B cell (primary cell): ENCODE measurements at regions not wholly inside any gene's neighbourhood (a gene's known extent, or its start where the extent isn't known, plus 50 kb on each side); places are given as distances from the start of the nearest gene placed in this dataset.

Source experiments
- ATAC-seq: fragments of 200-7000 bp; cut with Tn5 transposase; one replicate; pipeline ENCODE4 v1.10.0; 2021; ENCODE audit warnings: low read depth, mild to moderate bottlenecking, moderate number of reproducible peaks, moderate library complexity
- CTCF ChIA-PET: fragments of 350-600 bp; sonication (Branson Sonifier 250); formaldehyde crosslinking; loops from one replicate; lab custom pipeline; 2021; ENCODE audit warnings: antibody characterized with exemption, inconsistent platforms; lab: Charles Lee
- POLR2A ChIA-PET: fragments of 350-600 bp; sonication (Branson Sonifier 250); formaldehyde crosslinking; loops from one replicate; lab custom pipeline; 2021; ENCODE audit warnings: antibody characterized with exemption; lab: Charles Lee
- DNase-seq: peaks from one replicate; pipeline ENCODE4 v3.0.0; 2013
- H2AFZ ChIP-seq: 2 replicates; pipeline ENCODE4 v1.6.1; 2012; ENCODE audit warnings: mild to moderate bottlenecking, low read depth, low read length; ENCODE audit not compliant: insufficient read depth, poor library complexity, severe bottlenecking
- H3K27ac ChIP-seq, 2 donors: 1 replicate in 1 of 2; 2 replicates in 1 of 2; pipeline ENCODE4 v1.5.1; 2012 to 2013; ENCODE audit warnings: low read length in 2 of 2, mild to moderate bottlenecking in 2 of 2, moderate library complexity in 1 of 2
- H3K27me3 ChIP-seq, 4 experiments: fragments of 200-600 bp in 1 of 4; sonication (generic) in 1 of 4; replicated peaks in 1 of 4; 1 replicate in 2 of 4; 2 replicates in 2 of 4; pipeline versions ENCODE4 v1.6.1 to v1.7.0; 2013 to 2016; ENCODE audit warnings: low read length in 3 of 4, mild to moderate bottlenecking in 2 of 4, mixed read lengths in 1 of 4, moderate library complexity in 1 of 4; ENCODE audit not compliant: insufficient read depth in 4 of 4, control insufficient read depth in 3 of 4; ENCODE audit errors: control extremely low read depth in 1 of 4
- H3K36me3 ChIP-seq, 2 experiments: replicated peaks in 1 of 2; 1 replicate in 1 of 2; 2 replicates in 1 of 2; pipeline versions ENCODE4 v1.6.1 to v1.7.1; 2013; ENCODE audit warnings: low read length in 1 of 2; ENCODE audit not compliant: insufficient read depth in 2 of 2, control insufficient read depth in 1 of 2; ENCODE audit errors: control extremely low read depth in 1 of 2, extremely low read depth in 1 of 2
- H3K4me1 ChIP-seq, 2 donors: fragments of 200-600 bp in 1 of 2; sonication (generic) in 1 of 2; 1 replicate in 1 of 2; 2 replicates in 1 of 2; pipeline versions ENCODE4 v1.5.1 to v1.6.1; 2013 to 2017; ENCODE audit warnings: low read length in 2 of 2; ENCODE audit not compliant: control insufficient read depth in 2 of 2, insufficient read depth in 2 of 2
- H3K4me2 ChIP-seq: replicated peaks from 2 replicates; pipeline ENCODE3; 2012; ENCODE audit warnings: mild to moderate bottlenecking, low read depth, low read length; ENCODE audit not compliant: poor library complexity, severe bottlenecking
- H3K4me3 ChIP-seq, 5 experiments: fragments of 200-600 bp in 1 of 5; sonication (generic) in 1 of 5; 1 replicate in 3 of 5; 2 replicates in 2 of 5; pipeline versions ENCODE4 v1.5.1 to v1.7.0; 2011 to 2016; ENCODE audit warnings: low read length in 4 of 5, mild to moderate bottlenecking in 4 of 5, low read depth in 2 of 5, control low read depth in 1 of 5, moderate library complexity in 1 of 5; ENCODE audit not compliant: insufficient read depth in 1 of 5; ENCODE audit errors: control extremely low read depth in 1 of 5, extremely low read depth in 1 of 5
- H3K79me2 ChIP-seq: fragments of 200-600 bp; sonication (generic); one replicate; pipeline ENCODE4 v1.6.0; 2016; ENCODE audit warnings: low read length; ENCODE audit not compliant: control insufficient read depth, insufficient read depth
- H3K9ac ChIP-seq: fragments of 200-600 bp; sonication (generic); 2 replicates; pipeline ENCODE4 v1.6.1; 2017; ENCODE audit warnings: mild to moderate bottlenecking, low read length, moderate library complexity
- H3K9me3 ChIP-seq, 3 donors: one replicate each; pipeline versions ENCODE4 v1.6.1 to v1.7.1; 2013; ENCODE audit warnings: low read length in 2 of 3; ENCODE audit not compliant: control insufficient read depth in 2 of 3, insufficient read depth in 1 of 3; ENCODE audit errors: control extremely low read depth in 1 of 3
- H4K20me1 ChIP-seq: 2 replicates; pipeline ENCODE4 v1.6.0; 2012; ENCODE audit warnings: mild to moderate bottlenecking, low read length; ENCODE audit not compliant: insufficient read depth, control insufficient read depth, poor library complexity, severe bottlenecking
- H3K27ac Mint-ChIP-seq: one replicate; pipeline ENCODE4 v1.8.0; 2021; ENCODE audit warnings: mixed read lengths
- H3K27me3 Mint-ChIP-seq: one replicate; pipeline ENCODE4 v1.8.0; 2021; ENCODE audit warnings: mixed read lengths
- H3K4me1 Mint-ChIP-seq: one replicate; pipeline ENCODE4 v1.8.0; 2021; ENCODE audit warnings: mixed read lengths
- H3K4me3 Mint-ChIP-seq: one replicate; pipeline ENCODE4 v1.8.0; 2021; ENCODE audit warnings: mixed read lengths
- H3K9me3 Mint-ChIP-seq: one replicate; pipeline ENCODE4 v1.8.0; 2022; ENCODE audit warnings: mixed read lengths; ENCODE audit not compliant: insufficient read depth
- CTCF ChIP-seq: fragments of 200-600 bp; IDR thresholded peaks from one replicate; pipeline ENCODE4 v1.8.0; 2022; ENCODE audit warnings: antibody characterized with exemption, mild to moderate bottlenecking
- EZH2 ChIP-seq: IDR thresholded peaks from 2 replicates; pipeline ENCODE4 v1.6.1; 2012; ENCODE audit warnings: borderline replicate concordance, low read depth, mild to moderate bottlenecking, moderate library complexity, low read length; ENCODE audit not compliant: insufficient read depth, poor library complexity, severe bottlenecking
- WGBS: methylation state at CpG from one replicate; pipeline ENCODE4 v1.1.5; 2013; ENCODE audit warnings: missing lambda C conversion rate; ENCODE audit not compliant: insufficient coverage; 5-methylcytosine and 5-hydroxymethylcytosine counted together
- intact Hi-C: fragments of 100-400 bp; cut with micrococcal nuclease; formaldehyde crosslinking; loops from one replicate; pipeline ENCODE4 v1.10.0; 2022

GRCh38 chr7:7100432-7100849, 81.9 kb upstream of the C1GALT1 start:
- H3K27me3 Mint-ChIP-seq = peaks cover 16% of the 10 kb centered on the region
- ChIA-PET POLR2A (no interaction called here), CTCF (interaction anchor here (0.6 to 4.2 kb wide), 5 partner anchors 8 to 324 kb away, joined by 3 to 35 read pairs (median 3); partner anchors contain the start of gene C1GALT1)

GRCh38 chr7:7102906-7103305, 79.4 kb upstream of the C1GALT1 start:
- Histone ChIP-seq H3K9me3 (no peaks in the 10 kb centered on the region), H2AFZ (no peak overlapping the region), H3K79me2 (peaks cover 4% of the 10 kb centered on the region), H4K20me1 (no peaks in the 10 kb centered on the region), H3K9ac (no peak overlapping the region), H3K27ac (no peak overlapping the region), H3K27me3 (no peaks in the 10 kb centered on the region), H3K4me1 (no peaks in the 10 kb centered on the region), H3K4me3 (no peak overlapping the region), H3K36me3 (no peaks in the 10 kb centered on the region), H3K4me2 (peak overlapping the region; percentile 0)
- no peaks in the 10 kb centered on the region for H3K9me3 Mint-ChIP-seq
- ATAC-seq (no peak), DNase-seq (no peak)
- no peak overlapping the region for H3K27ac Mint-ChIP-seq
- no peak overlapping the region for H3K4me3 Mint-ChIP-seq
- 95% methylated on average over 7 of the region's 12 CpGs for WGBS
- H3K4me1 Mint-ChIP-seq = peaks cover 5% of the 10 kb centered on the region
- peaks cover 6% of the 10 kb centered on the region for H3K27me3 Mint-ChIP-seq
- ChIA-PET CTCF (interaction anchor here (0.6 to 8.4 kb wide), 41 partner anchors 10 to 1193 kb away, joined by 3 to 115 read pairs (median 5); partner anchors contain the start of genes C1GALT1 and COL28A1), POLR2A (interaction anchor here (1.4 kb wide), 1 partner anchor 79 kb away, joined by 4 read pairs; no protein-coding TSS in a partner anchor)
- no peak for TF ChIP-seq CTCF
- no peak for TF ChIP-seq EZH2
- intact Hi-C loops = loop anchor here (1.0 to 2.0 kb wide), 5 partner anchors 56 to 1114 kb away; partner anchors contain the start of gene C1GALT1

More at GRCh38 chr7:7100432-7100849, 81.9 kb upstream of the C1GALT1 start:
- Histone ChIP-seq H3K4me3 (no peak overlapping the region), H3K36me3 (no peaks in the 10 kb centered on the region), H3K4me1 (no peaks in the 10 kb centered on the region), H3K9me3 (no peaks in the 10 kb centered on the region), H3K79me2 (peaks cover 4% of the 10 kb centered on the region), H2AFZ (no peak overlapping the region), H3K27ac (no peak overlapping the region), H4K20me1 (no peaks in the 10 kb centered on the region), H3K4me2 (no peak overlapping the region), H3K27me3 (no peaks in the 10 kb centered on the region), H3K9ac (no peak overlapping the region)
- WGBS = 98% methylated on average over 8 of the region's 8 CpGs
- Mint-ChIP-seq H3K27ac (no peak overlapping the region), H3K9me3 (no peaks in the 10 kb centered on the region), H3K4me1 (peaks cover 3% of the 10 kb centered on the region), H3K4me3 (no peak overlapping the region)
- no peak for TF ChIP-seq CTCF
- TF ChIP-seq EZH2 = no peak
- DNase-seq = no peak
- intact Hi-C loops = no loop called here
- ATAC-seq = no peak
